DND-41 (cell line): ENCODE measurements at regions not wholly inside any gene's neighbourhood (a gene's known extent, or its start where the extent isn't known, plus 50 kb on each side); places are given as distances from the start of the nearest gene placed in this dataset.

Source experiments
- ATAC-seq: fragments of 200-7000 bp; cut with Tn5 transposase; 3 replicates; pipeline ENCODE4 v1.9.1; 2021; ENCODE audit warnings: low read depth; ENCODE audit not compliant: insufficient read depth
- DNase-seq: peaks from one replicate; pipeline ENCODE4 v3.0.0-alpha.2; 2020
- H2AFZ ChIP-seq: 2 replicates; pipeline ENCODE4 v1.6.0; 2012; ENCODE audit warnings: low read depth, low read length
- H3K27ac ChIP-seq: 2 replicates; pipeline ENCODE4 v1.5.1; 2012; ENCODE audit warnings: low read length, inconsistent platforms
- H3K27me3 ChIP-seq: fragments of 200-600 bp; sonication (generic); 2 replicates; pipeline ENCODE4 v1.6.0; 2012; ENCODE audit warnings: low read length, mild to moderate bottlenecking, inconsistent platforms; ENCODE audit not compliant: insufficient read depth, poor library complexity
- H3K36me3 ChIP-seq: 2 replicates; pipeline ENCODE4 v1.5.1; 2012; ENCODE audit warnings: low read length, inconsistent platforms; ENCODE audit not compliant: insufficient read depth
- H3K4me1 ChIP-seq: 2 replicates; pipeline ENCODE4 v1.5.1; 2012; ENCODE audit warnings: mild to moderate bottlenecking, low read length; ENCODE audit not compliant: insufficient read depth
- H3K4me2 ChIP-seq: 2 replicates; pipeline ENCODE4 v1.6.0; 2012; ENCODE audit warnings: mild to moderate bottlenecking, moderate library complexity, low read length, inconsistent platforms; ENCODE audit not compliant: insufficient read depth
- H3K4me3 ChIP-seq, 2 experiments: fragments of 200-600 bp in 1 of 2; shearing (Covaris generic) in 1 of 2; 2 replicates each; pipeline ENCODE4 v1.5.1; 2012 to 2016; ENCODE audit warnings: inconsistent platforms in 2 of 2, low read length in 2 of 2, mild to moderate bottlenecking in 2 of 2, low read depth in 1 of 2, moderate library complexity in 1 of 2
- H3K79me2 ChIP-seq: 2 replicates; pipeline ENCODE4 v1.6.0; 2012; ENCODE audit warnings: low read length, inconsistent platforms; ENCODE audit not compliant: insufficient read depth
- H3K9ac ChIP-seq: 2 replicates; pipeline ENCODE4 v1.6.0; 2012; ENCODE audit warnings: low read depth, mild to moderate bottlenecking, inconsistent platforms, low read length, moderate library complexity
- H3K9me3 ChIP-seq: 2 replicates; pipeline ENCODE4 v1.5.1; 2012; ENCODE audit warnings: low read length, moderate library complexity, mild to moderate bottlenecking, inconsistent platforms; ENCODE audit not compliant: insufficient read depth, severe bottlenecking
- H4K20me1 ChIP-seq: 2 replicates; pipeline ENCODE4 v1.6.0; 2012; ENCODE audit warnings: low read length; ENCODE audit not compliant: insufficient read depth
- EZH2 ChIP-seq: IDR thresholded peaks from 3 replicates; pipeline ENCODE4 v1.6.1; 2012; ENCODE audit warnings: borderline replicate concordance, low read depth, mild to moderate bottlenecking, moderate library complexity, low read length, inconsistent platforms; ENCODE audit not compliant: severe bottlenecking
- TF ChIP-seq, protein P1 (sequence below): IDR thresholded peaks from 2 replicates; pipeline ENCODE4 v1.5.1; 2012; ENCODE audit warnings: borderline replicate concordance, low read length, moderate library complexity, mild to moderate bottlenecking; ENCODE audit not compliant: poor library complexity, severe bottlenecking; ENCODE audit errors: extremely low read depth

DNA sequence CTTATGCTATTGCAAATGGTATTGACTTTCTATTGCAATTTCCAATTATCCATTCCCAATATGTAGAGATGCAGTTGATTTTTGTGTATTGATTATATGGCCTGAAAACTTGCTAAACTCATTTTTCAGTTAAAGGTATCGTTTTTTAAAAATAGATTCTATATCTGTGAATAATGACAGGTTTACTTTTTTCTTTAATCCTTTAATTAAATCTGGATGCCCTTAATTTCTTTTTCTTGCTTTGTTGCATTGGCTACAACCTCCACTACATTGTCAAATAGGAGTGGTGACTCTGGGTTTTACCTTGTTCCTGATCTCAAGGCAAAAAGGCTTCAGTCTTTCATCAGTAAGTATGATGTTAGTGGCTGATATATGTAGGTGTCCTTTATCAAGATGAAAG is 522.4 kb downstream of the MATN1 start:
- DNase-seq: no peak
- peaks cover 3% of the 10 kb centered on the region for H3K27me3 ChIP-seq
- no peak for TF ChIP-seq EZH2

DNA sequence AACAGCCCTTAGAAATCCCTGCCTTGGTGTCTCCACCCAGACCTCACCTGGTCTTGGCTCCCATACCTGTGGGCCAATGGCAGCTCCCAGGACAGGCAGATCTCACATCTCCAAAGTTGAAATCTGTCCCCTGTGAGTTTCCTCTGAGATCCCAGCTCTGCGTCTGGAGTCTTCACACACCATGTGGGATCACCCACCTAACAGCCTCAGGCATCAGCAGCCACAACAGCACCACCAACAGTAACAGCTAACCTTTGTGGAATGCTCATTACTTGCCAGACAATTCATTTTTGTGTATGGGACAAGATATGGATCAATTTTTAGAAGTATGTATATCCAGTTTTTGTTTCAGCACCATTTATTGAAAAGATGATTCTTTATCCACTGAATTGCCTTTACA is 523.2 kb downstream of the MATN1 start:
- Histone ChIP-seq H3K9ac (no peak overlapping the region), H4K20me1 (no peaks in the 10 kb centered on the region), H3K4me3 (no peak overlapping the region), H3K36me3 (no peaks in the 10 kb centered on the region), H2AFZ (no peak overlapping the region), H3K9me3 (peaks cover 3% of the 10 kb centered on the region), H3K4me2 (no peak overlapping the region), H3K79me2 (no peaks in the 10 kb centered on the region), H3K4me1 (no peaks in the 10 kb centered on the region), H3K27me3 (peaks cover 3% of the 10 kb centered on the region), H3K27ac (no peak overlapping the region)
- no peak for ATAC-seq
- TF ChIP-seq, protein P1, sequence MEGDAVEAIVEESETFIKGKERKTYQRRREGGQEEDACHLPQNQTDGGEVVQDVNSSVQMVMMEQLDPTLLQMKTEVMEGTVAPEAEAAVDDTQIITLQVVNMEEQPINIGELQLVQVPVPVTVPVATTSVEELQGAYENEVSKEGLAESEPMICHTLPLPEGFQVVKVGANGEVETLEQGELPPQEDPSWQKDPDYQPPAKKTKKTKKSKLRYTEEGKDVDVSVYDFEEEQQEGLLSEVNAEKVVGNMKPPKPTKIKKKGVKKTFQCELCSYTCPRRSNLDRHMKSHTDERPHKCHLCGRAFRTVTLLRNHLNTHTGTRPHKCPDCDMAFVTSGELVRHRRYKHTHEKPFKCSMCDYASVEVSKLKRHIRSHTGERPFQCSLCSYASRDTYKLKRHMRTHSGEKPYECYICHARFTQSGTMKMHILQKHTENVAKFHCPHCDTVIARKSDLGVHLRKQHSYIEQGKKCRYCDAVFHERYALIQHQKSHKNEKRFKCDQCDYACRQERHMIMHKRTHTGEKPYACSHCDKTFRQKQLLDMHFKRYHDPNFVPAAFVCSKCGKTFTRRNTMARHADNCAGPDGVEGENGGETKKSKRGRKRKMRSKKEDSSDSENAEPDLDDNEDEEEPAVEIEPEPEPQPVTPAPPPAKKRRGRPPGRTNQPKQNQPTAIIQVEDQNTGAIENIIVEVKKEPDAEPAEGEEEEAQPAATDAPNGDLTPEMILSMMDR: no peak
- no peak for TF ChIP-seq EZH2
- no peak for DNase-seq

More for the DNA sequence above, 522.4 kb downstream of the MATN1 start:
- Histone ChIP-seq H3K4me1 (no peaks in the 10 kb centered on the region), H3K9me3 (peaks cover 3% of the 10 kb centered on the region), H3K36me3 (no peaks in the 10 kb centered on the region), H2AFZ (no peak overlapping the region), H3K27ac (no peak overlapping the region), H3K4me2 (no peak overlapping the region), H3K4me3 (no peak overlapping the region), H3K9ac (no peak overlapping the region), H3K79me2 (no peaks in the 10 kb centered on the region), H4K20me1 (no peaks in the 10 kb centered on the region)
- no peak for ATAC-seq

DNA sequence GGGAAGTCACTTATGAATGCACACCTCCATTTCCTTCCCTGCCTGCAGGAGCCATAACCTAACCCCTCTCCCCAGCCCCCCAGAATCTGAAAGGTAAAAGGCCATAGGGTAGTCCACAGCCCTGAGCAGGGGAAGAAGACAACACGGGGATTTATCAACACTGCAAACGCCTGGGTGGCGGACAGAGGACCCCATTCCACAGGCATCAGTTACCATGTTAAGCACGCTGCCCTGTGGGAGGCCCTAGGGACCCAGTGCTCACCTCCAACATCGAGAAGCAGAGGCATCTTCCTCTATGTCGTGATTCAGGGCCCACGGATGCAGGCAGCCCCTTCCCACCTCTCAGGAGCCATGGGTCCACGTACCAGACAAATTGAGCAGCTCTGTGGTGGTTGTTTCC is 523.8 kb downstream of the MATN1 start:
- Histone ChIP-seq H3K4me3 (no peak overlapping the region), H3K4me2 (no peak overlapping the region), H3K36me3 (no peaks in the 10 kb centered on the region), H2AFZ (no peak overlapping the region), H3K4me1 (no peaks in the 10 kb centered on the region), H3K9ac (no peak overlapping the region), H3K27me3 (peaks cover 3% of the 10 kb centered on the region), H4K20me1 (no peaks in the 10 kb centered on the region), H3K27ac (no peak overlapping the region), H3K79me2 (no peaks in the 10 kb centered on the region), H3K9me3 (peaks cover 3% of the 10 kb centered on the region)
- DNase-seq (no peak), ATAC-seq (no peak)
- TF ChIP-seq, protein P1: no peak
- no peak for TF ChIP-seq EZH2

DNA sequence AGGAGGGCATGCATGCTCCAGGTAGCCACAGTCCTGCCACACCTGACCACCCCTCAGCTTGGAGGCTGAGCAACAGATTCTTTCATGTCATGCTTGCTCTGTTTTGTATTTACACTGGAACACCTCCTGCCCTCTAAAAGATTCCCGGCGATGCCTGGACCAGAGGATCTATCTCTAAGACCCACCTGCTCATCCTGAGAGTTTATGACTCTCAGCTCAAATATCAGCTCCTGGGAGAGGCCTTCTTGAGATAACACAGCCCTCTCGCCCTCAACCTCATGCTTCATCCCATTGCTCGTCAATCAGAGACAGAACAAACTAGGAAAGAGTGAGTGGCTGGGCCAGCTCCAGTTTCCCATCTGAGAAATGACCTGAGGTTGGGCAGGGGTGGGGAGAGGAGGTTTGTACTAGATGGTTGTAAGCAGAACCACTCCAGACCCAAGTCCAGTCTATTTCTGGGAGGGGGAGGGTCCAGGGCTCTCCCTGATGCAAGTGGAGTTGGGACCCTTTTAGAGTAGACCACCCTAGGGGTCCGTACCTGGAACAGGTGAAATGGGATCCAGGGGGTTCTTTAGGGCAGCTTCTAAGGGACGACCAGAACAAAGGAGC is 524.5 kb downstream of the MATN1 start:
- H3K4me1 ChIP-seq: no peaks in the 10 kb centered on the region
- DNase-seq: no peak
- no peak for TF ChIP-seq EZH2
- TF ChIP-seq, protein P1: no peak
- peaks cover 3% of the 10 kb centered on the region for H3K27me3 ChIP-seq
- no peak overlapping the region for H3K4me3 ChIP-seq
- no peaks in the 10 kb centered on the region for H3K79me2 ChIP-seq
- no peak overlapping the region for H3K4me2 ChIP-seq
- no peak overlapping the region for H3K27ac ChIP-seq
- no peak overlapping the region for H3K9ac ChIP-seq
- no peaks in the 10 kb centered on the region for H4K20me1 ChIP-seq
- peaks cover 3% of the 10 kb centered on the region for H3K9me3 ChIP-seq
- H2AFZ ChIP-seq: no peak overlapping the region
- H3K36me3 ChIP-seq: no peaks in the 10 kb centered on the region
- no peak for ATAC-seq
